HG02571 (cell line): ENCODE measurements at regions not wholly inside any gene's neighbourhood (a gene's known extent, or its start where the extent isn't known, plus 50 kb on each side); places are given as distances from the start of the nearest gene placed in this dataset.

Source experiments
- ATAC-seq: cut with Tn5 transposase; IDR thresholded peaks from one replicate; pipeline ENCODE4 v1.9.1; 2021; ENCODE audit warnings: mild to moderate bottlenecking, moderate library complexity; ENCODE audit not compliant: unreplicated experiment

DNA sequence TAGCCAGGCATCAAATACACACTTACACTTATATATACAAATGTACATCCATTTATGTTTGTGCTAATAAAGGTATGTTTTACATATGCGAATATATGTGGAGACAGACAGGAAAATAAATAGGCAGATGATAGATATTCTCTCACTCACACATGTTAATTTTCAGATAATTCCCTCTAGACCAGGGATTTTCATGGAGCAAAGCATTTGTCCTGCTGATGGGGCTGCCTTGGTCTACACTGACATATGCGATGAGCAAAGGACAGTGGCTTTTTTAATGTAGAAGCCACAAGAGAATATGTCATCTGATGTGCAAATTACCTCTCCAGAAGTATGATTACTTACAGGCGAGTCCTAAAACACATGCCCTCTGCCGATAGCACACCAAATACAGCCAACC lies 224.5 kb downstream of the VEGFC start:
- ATAC-seq = no peak

GRCh38 chr4:176569301-176569700 lies 223.4 kb downstream of the VEGFC start:
- no peak for ATAC-seq

- ATAC-seq = no peak
Observed at GRCh38 chr4:176571206-176571605, 221.5 kb downstream of the VEGFC start.

DNA sequence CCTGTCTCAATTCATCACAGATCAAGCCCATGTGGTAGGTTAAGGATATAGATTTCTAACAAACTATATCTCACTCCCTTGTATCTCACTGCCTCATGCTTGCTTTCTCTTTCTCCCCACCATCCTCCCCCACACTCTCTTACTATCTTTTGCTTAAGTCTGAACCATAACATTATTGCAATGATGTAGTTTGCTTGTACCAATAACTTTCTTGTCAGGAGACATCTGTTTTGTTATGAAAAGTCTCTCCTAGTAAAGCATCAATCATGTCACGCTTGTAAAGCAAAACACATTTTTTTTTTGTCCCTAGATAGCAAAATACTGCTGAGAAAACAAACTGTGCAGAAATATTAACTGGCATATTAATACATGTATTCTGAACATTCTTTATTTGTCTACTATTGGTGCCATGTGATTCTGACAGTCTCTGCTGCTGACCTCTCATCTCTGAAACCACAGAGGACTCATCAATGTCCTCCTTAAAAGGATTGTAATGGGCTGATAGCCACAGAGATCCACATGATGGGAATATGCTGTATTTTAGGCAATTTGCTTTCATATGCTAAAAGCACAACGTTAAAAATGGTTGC lies 217.5 kb downstream of the VEGFC start:
- ATAC-seq = no peak

DNA sequence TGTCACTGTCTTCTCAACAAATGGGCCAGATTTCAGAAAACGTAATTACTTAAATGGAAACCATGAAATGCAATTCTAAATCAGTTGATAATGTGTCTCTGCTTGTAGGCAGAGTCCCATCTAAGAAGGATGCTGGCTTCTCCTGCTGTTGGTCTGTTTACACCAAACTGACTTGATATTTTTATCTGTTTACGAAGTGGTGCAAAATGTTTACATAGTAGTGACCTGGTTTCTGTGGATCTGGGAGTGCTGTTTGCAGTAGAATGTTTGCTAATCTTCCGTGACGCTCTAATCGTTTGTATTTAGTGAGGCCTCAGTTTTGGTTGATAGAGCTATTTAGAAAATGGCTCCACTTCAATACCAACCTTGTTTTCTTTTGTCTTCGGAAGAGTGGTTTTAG lies 213.5 kb downstream of the VEGFC start:
- ATAC-seq = no peak

DNA sequence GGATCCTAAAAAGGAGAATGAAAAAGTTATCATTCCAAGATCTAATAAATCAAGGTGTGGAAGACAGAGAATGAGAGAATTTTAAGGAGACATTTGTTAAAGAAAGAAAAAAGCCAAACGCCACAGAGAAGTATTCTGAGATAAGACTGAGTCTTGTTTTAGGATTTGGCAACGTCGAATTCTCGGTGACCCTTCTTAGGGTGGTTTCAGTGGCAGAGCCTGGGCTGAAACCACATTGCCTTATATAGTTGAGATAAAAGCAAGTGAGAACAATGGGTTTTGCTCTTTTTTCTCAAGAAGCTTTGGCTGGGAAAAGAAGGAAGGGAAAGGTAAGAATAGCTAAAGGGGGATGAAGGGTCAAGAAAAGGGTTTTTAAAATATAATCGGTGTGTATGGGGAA lies 209.4 kb downstream of the VEGFC start:
- ATAC-seq = no peak

DNA sequence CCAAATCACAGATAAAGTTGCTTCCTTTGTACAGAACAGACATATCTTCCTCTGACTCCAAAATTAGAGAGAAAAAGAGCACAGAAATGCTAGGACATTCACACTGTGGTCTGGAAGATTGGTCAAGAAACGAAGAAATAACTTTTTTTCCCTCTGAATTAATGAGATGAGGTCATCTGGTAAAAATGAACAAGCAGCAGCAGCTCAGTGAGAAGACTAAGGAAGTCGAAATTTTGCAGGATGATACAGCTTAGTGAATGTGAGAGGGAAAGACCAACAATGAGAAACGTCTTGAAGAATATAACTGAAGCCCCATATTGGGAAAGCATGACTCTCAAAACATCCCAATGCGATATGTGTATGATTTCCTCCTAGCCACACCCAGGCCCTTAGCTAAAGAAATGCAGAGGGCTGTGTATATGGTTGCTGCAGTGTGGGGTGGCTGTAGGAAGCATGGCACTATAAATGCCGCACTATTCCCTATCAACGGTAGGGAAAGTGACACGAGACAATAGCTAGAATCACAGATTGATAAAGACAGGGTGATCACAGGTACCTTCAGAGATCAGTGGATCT lies 208.6 kb downstream of the VEGFC start:
- no peak for ATAC-seq

- ATAC-seq = no peak
Observed at GRCh38 chr4:176587920-176588319, 204.8 kb downstream of the VEGFC start.

- ATAC-seq = no peak
Observed at GRCh38 chr4:176588436-176588835, 204.3 kb downstream of the VEGFC start.

DNA sequence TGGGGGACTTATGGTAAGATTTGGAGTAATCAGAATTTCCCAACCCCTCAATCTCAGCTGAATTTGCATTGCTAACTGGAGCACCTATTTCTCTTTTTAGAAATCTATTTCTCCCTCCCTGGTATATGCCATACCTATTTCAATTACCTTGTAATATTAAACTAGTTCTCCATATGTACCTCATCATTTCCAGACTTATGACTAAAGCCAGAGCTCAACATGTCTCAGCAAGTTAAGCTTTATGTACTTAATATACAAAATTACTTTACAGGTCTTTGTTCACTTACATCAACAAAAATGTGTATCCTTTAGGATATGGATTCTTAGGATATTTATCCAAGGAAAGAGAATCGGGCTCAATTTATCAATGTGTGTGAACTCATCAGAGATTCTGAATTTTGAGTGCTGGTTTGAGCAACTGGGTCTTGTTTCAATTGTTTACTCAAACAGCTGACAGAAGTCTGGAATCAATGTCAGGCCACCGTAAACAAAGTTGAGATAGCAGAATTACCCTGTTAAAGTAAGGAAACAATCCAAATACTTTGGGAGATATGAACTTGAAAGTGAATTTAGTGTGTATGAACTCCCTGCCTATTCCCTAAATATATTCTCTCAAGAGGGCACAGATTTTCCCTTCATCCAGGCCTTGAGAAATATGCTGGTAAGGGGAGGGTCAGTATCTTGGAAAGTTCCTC lies 199.6 kb downstream of the VEGFC start:
- no peak for ATAC-seq

- no peak for ATAC-seq
Observed at GRCh38 chr4:176593943-176594342, 198.8 kb downstream of the VEGFC start.

DNA sequence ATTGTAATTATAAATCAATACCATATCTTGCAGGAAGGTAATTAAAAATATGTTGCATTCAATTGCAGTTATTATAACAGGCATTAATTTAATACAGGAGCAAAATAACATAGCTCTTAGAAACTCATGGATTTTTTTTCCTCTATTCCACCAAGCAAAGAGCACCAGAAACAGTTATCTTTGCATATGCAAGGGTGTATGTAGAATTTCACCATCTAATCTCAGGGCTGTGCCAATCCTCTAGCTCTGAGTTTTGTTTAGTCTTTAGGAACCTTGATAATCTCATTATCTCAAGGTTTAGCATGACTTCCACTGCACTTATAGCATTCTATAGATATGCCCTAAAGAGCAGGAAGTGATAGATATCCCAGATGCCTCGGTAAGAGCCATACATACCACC lies 197.5 kb downstream of the VEGFC start:
- no peak for ATAC-seq

- no peak for ATAC-seq
Observed at GRCh38 chr4:176601124-176601523, 191.6 kb downstream of the VEGFC start.

- no peak for ATAC-seq
Observed at GRCh38 chr4:176607807-176608206, 184.9 kb downstream of the VEGFC start.

GRCh38 chr4:176608346-176608745 lies 184.4 kb downstream of the VEGFC start:
- ATAC-seq = no peak

DNA sequence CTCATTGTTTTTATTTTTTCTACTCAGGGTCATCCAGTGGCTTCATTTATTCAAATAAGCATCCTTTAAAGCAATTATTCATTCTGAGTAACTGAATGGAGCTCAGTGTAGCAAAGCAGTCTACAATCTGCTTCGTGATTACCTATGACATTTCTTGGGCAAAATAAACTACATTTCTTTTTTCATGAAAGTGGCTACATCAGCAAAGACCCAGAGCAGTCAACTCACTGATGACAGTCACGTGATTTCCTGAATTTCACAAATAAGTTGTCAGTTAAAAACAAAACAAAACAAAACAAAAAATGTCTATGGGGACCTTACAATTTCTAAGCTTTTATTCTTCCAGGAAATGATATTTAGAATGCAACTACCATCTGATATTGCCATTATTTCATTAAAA lies 182.1 kb downstream of the VEGFC start:
- no peak for ATAC-seq

DNA sequence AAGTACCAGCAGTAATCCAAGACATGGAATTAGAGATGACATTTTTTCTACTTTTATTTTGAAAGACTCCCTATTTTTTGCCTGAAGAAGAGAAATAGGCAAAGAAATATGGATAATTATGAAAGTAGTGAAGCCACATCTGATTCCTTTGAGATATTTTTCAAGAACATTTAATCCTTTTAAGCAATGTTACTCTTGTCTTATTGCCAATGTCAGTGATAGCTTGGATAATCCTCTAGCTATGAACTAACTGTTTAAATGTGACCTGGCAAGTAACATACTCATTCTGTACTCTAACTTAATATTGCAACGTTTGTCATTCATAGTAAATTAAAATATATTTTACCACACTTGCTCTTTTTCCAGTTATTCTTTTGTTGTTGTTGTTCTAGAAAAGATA lies 181.3 kb downstream of the VEGFC start:
- ATAC-seq = no peak

- ATAC-seq = no peak
Observed at GRCh38 chr4:176611951-176612350, 180.8 kb downstream of the VEGFC start.

GRCh38 chr4:176614793-176615192 lies 177.9 kb downstream of the VEGFC start:
- ATAC-seq = no peak

DNA sequence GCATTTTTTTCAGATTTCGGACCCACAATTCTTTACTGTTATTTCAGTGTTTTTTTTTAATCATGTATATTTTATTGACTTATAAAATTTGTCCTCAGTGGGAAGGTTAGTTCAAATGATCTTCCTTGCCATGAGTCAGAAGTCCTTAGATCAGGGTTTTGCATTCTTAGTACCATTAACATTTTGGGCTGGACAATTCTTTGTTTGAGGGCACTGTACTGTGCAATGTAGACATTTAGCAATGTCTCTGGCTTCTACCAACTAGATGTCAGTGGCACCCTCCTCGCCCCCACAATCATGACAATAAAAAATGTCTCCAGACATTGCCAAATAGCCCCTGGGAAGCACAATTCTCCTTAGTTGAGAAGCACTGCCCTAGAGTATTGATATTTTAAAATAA lies 176.6 kb downstream of the VEGFC start:
- no peak for ATAC-seq

DNA sequence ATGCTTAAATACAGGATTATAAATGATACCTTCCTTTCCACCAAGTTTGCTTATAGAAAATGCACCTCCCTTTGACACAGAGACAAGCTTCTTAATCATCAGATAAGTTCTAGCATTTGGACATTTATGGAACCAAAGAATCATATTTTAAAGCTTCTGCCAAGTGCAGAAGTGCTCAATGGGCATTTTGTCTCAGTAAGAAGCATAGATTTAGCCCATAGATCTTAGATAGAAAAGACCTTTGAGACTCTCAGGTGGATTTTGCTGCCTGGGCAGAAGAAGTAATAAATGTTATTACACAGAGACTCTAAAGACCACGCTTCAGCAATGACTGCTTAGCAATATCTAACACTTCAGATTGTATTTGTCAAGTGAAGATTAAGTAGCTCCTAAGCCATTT lies 174.6 kb downstream of the VEGFC start:
- ATAC-seq = no peak

DNA sequence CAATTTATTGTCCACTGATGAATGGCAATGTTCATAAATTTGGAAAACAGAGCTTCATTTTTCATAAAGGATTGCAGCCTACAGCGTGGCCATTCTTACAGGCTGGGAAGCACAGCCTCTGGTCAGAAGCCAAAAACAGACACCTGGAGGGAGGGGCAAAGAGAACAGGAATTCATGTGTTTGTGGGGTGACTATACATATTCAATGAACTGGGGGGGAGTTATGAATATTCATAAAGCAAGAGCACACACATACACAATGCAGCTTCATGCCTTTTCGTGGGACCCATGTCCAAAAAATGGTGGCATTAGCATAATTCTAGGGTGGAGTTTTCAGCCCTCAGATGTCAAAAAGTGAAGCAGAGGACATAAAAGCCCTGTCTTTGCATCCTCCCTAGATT lies 173.3 kb downstream of the VEGFC start:
- no peak for ATAC-seq
